Activated naive CD4-positive, alpha-beta T cell treated with anti-CD3 and anti-CD28 coated beads for 36 hours (primary cell): ENCODE measurements at regions not wholly inside any gene's neighbourhood (a gene's known extent, or its start where the extent isn't known, plus 50 kb on each side); places are given as distances from the start of the nearest gene placed in this dataset.

ENCODE experiments used
- CTCF ChIA-PET: fragments of 350-600 bp; sonication (Branson Sonifier 250); formaldehyde crosslinking; loops from one replicate; lab custom pipeline; 2021; ENCODE audit warnings: antibody characterized with exemption; lab: Charles Lee
- DNase-seq: peaks from one replicate; pipeline ENCODE4 v3.0.0-alpha.2; 2020
- H3K27ac Mint-ChIP-seq: one replicate; pipeline ENCODE4 v1.8.0; 2021; ENCODE audit warnings: mild to moderate bottlenecking, mixed read lengths
- H3K27me3 Mint-ChIP-seq: one replicate; pipeline ENCODE4 v1.8.0; 2021; ENCODE audit warnings: low read depth, mixed read lengths
- H3K36me3 Mint-ChIP-seq: one replicate; pipeline ENCODE4 v1.8.0; 2021; ENCODE audit warnings: low read depth, mixed read lengths
- H3K4me1 Mint-ChIP-seq: one replicate; pipeline ENCODE4 v1.8.0; 2021; ENCODE audit warnings: low read depth, mixed read lengths
- H3K4me3 Mint-ChIP-seq: one replicate; pipeline ENCODE4 v1.8.0; 2021; ENCODE audit warnings: mild to moderate bottlenecking, moderate library complexity, mixed read lengths
- H3K9me3 Mint-ChIP-seq: one replicate; pipeline ENCODE4 v1.8.0; 2021; ENCODE audit warnings: mixed read lengths
- intact Hi-C: fragments of 100-400 bp; cut with micrococcal nuclease; formaldehyde crosslinking; loops from one replicate; pipeline ENCODE4 v1.15.1; 2023

GRCh38 chr3:72154391-72155335, 369.7 kb upstream of the PROK2 start:
- DNase-seq: no peak
- Mint-ChIP-seq H3K4me1 (peaks cover 2% of the 10 kb centered on the region), H3K9me3 (no peaks in the 10 kb centered on the region), H3K36me3 (no peaks in the 10 kb centered on the region), H3K4me3 (no peak overlapping the region), H3K27ac (no peak overlapping the region), H3K27me3 (no peaks in the 10 kb centered on the region)
- intact Hi-C loops: no loop called here
- CTCF ChIA-PET: no interaction called here

DNA sequence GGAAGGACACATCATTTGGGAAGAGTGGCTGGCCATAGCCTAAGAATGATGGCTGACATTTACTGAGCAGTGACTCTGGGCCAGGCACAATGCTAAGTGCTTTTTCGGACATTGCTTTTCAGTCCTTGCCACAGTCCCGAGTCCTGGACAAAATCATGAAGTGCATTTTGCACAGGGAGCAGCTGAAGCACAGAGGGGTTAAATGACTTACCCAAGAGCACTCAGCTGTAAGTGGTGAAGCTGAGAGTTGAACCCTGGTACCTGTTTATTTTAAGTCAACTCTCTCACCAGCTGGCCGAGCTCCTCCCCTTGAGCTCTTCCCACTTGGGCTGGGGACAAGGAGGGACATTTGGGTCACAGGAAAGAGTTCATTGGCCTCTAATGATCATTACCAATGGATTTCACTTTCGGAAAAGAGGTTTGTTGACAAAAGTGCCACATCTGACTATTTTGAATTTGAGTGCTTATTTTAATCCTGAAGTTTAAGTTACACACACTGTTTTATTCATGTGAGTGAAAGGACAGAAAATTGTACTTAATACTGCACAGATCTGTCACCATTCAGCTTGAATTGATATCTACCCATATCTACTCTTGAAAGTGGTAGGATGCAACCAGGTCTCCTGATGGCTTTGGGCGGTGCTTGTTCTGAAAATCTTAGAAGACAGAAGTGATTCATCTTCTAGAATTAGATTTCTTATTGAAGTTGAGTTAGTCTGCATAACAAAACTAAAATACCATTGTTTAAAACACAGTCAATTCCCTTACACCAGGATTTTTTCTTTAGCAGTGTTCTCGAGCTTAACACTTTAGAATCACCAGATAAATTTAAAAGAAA, 368.7 kb upstream of the PROK2 start:
- CTCF ChIA-PET: no interaction called here
- no peaks in the 10 kb centered on the region for H3K27me3 Mint-ChIP-seq
- no peaks in the 10 kb centered on the region for H3K9me3 Mint-ChIP-seq
- no peaks in the 10 kb centered on the region for H3K36me3 Mint-ChIP-seq
- DNase-seq: no peak
- intact Hi-C loops: no loop called here
- H3K4me1 Mint-ChIP-seq: peaks cover 2% of the 10 kb centered on the region
- no peak overlapping the region for H3K27ac Mint-ChIP-seq
- H3K4me3 Mint-ChIP-seq: no peak overlapping the region

DNA sequence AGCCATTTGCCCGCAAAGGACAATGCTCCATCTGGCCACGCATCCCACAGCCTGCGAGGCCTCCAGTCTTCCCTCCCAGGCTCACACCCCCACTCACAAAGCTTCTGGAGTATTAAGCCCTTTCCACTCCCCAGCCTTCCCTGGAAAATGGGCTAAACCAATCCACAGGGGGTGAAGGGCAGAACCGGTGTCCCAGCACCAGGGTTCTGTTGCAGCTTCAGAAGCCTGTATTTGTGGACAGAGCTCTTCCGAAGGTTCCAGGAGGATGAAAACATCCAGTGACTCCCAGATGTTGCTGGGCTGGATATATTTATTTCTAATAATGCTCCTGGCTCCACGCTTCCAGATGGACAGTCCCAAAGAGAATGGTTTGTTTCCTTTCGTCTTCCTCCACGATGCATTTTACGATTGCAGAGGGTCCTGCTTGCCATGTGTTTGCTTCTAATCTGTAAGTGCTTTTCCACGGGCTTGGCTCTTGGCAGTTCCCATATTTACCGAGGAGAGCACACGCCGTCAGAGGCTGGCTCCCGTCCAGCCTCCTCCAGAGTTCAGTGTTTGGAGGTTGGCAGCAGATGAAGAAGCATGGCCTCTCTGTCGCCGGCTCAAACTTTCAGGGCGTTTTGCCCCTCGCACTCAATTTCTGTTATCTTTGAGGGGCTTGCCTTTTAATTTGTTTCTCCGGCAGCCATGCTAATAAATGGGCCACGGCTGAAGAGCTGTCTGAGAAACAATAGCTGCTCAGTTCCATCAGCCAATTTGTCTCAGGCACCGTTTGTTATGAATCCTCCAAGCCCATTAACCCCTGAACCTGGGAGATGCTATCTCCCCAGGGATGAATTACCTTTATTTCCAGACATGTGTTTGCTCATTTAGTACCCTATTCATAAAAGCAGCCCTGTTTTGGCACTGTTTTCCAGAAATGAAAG, 367.9 kb upstream of the PROK2 start:
- H3K9me3 Mint-ChIP-seq: peaks cover 4% of the 10 kb centered on the region
- no peak overlapping the region for H3K4me3 Mint-ChIP-seq
- intact Hi-C loops: no loop called here
- H3K27ac Mint-ChIP-seq: no peak overlapping the region
- H3K36me3 Mint-ChIP-seq: no peaks in the 10 kb centered on the region
- CTCF ChIA-PET: no interaction called here
- H3K27me3 Mint-ChIP-seq: no peaks in the 10 kb centered on the region
- no peak for DNase-seq
- H3K4me1 Mint-ChIP-seq: no peaks in the 10 kb centered on the region

- Mint-ChIP-seq H3K27ac (no peak overlapping the region), H3K36me3 (no peaks in the 10 kb centered on the region), H3K9me3 (peaks cover 5% of the 10 kb centered on the region), H3K4me1 (no peaks in the 10 kb centered on the region), H3K4me3 (no peak overlapping the region), H3K27me3 (no peaks in the 10 kb centered on the region)
- intact Hi-C loops: no loop called here
- no peak for DNase-seq
- CTCF ChIA-PET: no interaction called here
These were observed 366.7 kb upstream of the PROK2 start for GRCh38 chr3:72151465-72152238.

DNA sequence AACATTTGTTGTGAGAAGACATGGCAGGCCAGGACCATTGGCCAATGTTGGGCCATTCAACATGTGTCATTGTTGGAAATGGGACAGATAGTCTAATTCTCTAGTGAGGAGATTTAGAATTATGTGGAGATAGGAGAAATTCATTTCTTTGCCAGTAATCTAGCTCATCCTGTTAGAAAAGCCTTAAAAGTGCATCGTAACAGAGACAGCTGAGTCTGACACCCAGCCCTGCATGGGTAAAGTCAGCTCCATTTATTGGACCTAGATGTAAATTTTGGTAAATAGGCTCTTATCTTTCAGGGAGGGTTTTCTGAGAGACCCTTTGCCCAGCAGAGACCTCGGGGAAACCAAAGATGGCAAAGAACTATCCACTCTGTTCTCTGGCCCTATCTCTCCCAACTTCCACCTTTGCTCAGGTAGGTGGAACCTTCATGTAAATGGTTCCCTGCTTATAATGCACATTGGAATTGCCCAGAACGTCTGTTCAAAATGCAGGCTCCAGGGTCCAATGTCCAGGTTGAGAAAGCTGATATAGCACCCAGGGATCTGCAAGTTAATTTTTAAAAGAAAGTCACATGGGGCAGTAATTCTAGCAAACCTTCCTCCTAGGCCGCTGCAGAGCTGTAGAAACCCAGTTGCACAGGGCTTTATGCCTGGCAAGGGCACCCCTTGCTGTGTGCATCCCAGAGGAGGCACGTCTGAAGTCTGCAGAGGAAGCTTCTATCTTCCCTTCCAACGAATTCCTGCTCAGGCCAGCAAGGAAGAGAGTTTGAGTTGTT, 365.9 kb upstream of the PROK2 start:
- no peak overlapping the region for H3K27ac Mint-ChIP-seq
- CTCF ChIA-PET: interaction anchor here (1.0 kb wide), 1 partner anchor 208 kb away, joined by 3 read pairs; no protein-coding TSS in a partner anchor
- peaks cover 5% of the 10 kb centered on the region for H3K9me3 Mint-ChIP-seq
- intact Hi-C loops: no loop called here
- H3K36me3 Mint-ChIP-seq: no peaks in the 10 kb centered on the region
- H3K27me3 Mint-ChIP-seq: no peaks in the 10 kb centered on the region
- no peak overlapping the region for H3K4me3 Mint-ChIP-seq
- H3K4me1 Mint-ChIP-seq: no peaks in the 10 kb centered on the region
- no peak for DNase-seq

DNA sequence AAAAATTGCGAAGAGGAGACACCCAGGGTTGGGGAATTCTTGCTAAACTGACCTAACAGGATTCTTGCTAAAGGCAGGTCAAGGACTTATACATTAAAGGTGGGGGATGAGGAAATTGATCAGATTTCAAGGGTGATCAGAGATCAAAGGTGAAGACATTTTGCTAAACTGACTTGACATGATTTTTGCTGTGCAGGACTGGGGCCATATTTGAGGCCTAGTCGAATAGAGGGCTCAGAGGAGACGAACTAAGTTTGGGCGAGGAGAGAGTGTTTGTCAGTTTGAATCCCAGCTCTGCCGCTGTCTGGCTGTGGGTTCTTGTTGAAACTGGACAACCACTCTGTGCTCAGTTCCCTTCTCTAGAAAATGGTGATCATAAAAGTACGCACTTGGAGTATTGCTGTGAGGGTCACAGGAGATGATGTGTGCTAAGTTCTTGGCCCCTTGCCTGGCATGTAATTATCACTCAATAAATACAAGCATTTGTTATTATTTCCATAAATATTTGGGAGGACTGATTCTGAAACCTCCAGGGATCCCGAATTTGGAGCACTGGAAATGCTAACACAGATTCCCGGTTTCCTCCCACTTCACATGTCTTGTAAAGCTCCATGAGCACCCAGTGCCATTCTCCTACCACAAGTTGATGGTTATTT, 364.8 kb upstream of the PROK2 start:
- no peak overlapping the region for H3K27ac Mint-ChIP-seq
- no peak overlapping the region for H3K4me3 Mint-ChIP-seq
- H3K9me3 Mint-ChIP-seq: peaks cover 5% of the 10 kb centered on the region
- no peaks in the 10 kb centered on the region for H3K36me3 Mint-ChIP-seq
- intact Hi-C loops: no loop called here
- H3K4me1 Mint-ChIP-seq: peaks cover 7% of the 10 kb centered on the region
- CTCF ChIA-PET: no interaction called here
- DNase-seq: no peak
- no peaks in the 10 kb centered on the region for H3K27me3 Mint-ChIP-seq

GRCh38 chr3:72147600-72147999, 362.7 kb upstream of the PROK2 start:
- intact Hi-C loops: no loop called here

GRCh38 chr3:72145506-72146380, 360.8 kb upstream of the PROK2 start:
- H3K4me1 Mint-ChIP-seq: peaks cover 11% of the 10 kb centered on the region
- peaks cover 5% of the 10 kb centered on the region for H3K9me3 Mint-ChIP-seq
- no peaks in the 10 kb centered on the region for H3K36me3 Mint-ChIP-seq
- H3K27me3 Mint-ChIP-seq: peaks cover 6% of the 10 kb centered on the region
- DNase-seq: no peak
- H3K4me3 Mint-ChIP-seq: no peak overlapping the region
- no peak overlapping the region for H3K27ac Mint-ChIP-seq
- CTCF ChIA-PET: interaction anchor here (1.3 kb wide), 1 partner anchor 271 kb away, joined by 4 read pairs; no protein-coding TSS in a partner anchor
- intact Hi-C loops: no loop called here

More at GRCh38 chr3:72147600-72147999, 362.7 kb upstream of the PROK2 start:
- peaks cover 11% of the 10 kb centered on the region for H3K4me1 Mint-ChIP-seq
- H3K27me3 Mint-ChIP-seq: peaks cover 4% of the 10 kb centered on the region
- H3K36me3 Mint-ChIP-seq: no peaks in the 10 kb centered on the region
- H3K9me3 Mint-ChIP-seq: peaks cover 5% of the 10 kb centered on the region
- CTCF ChIA-PET: interaction anchor here (0.9 kb wide), 1 partner anchor 9 kb away, joined by 3 read pairs; no protein-coding TSS in a partner anchor
- H3K27ac Mint-ChIP-seq: no peak overlapping the region
- H3K4me3 Mint-ChIP-seq: no peak overlapping the region
- DNase-seq: no peak

DNA sequence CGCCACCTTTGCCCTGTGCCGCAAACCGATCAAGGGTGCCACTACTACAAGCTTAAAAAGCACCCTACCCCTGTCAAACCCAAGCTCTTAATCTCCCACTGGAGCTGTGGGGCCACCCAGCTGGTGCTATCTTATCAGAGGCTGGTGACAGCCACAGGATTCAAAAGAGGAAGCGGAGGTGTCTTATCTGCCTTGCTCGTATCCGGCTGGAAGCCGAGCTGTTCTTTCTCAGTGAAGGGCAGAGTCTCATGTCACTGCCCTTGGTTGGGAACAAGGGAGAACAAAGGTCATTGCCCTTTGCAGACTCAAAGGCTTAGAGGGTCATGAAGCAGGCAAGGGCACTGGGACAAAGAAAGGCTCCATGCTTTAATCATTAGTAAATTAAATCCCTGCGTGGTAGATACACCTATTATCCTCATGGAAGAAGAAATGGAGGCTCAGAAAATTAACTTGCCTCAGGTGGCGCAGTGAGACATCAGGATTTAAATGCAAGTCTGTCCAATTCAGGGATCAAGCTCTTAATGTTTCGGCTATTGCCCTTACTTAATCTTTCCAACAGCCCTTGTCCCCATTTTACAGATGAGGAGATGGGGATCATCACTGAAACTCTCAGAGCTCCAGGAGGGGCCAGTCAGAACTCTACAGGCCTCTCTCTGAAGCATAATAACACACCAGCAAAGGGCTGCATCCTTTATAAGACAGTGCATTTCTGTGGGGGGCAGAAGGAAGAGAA, 360.0 kb upstream of the PROK2 start:
- CTCF ChIA-PET: interaction anchor here (1.3 kb wide), 1 partner anchor 270 kb away, joined by 4 read pairs; no protein-coding TSS in a partner anchor
- intact Hi-C loops: no loop called here
- Mint-ChIP-seq H3K4me1 (peaks cover 11% of the 10 kb centered on the region), H3K36me3 (no peaks in the 10 kb centered on the region), H3K27ac (no peak overlapping the region), H3K27me3 (peaks cover 10% of the 10 kb centered on the region), H3K4me3 (no peak overlapping the region), H3K9me3 (peaks cover 5% of the 10 kb centered on the region)
- DNase-seq: peak; percentile 33
